EH (cell line): ENCODE measurements at regions not wholly inside any gene's neighbourhood (a gene's known extent, or its start where the extent isn't known, plus 50 kb on each side); places are given as distances from the start of the nearest gene placed in this dataset.

Experiments used
- DNase-seq: peaks from one replicate; pipeline ENCODE4 v3.0.0-alpha.2; 2015; ENCODE audit warnings: low read depth

DNA sequence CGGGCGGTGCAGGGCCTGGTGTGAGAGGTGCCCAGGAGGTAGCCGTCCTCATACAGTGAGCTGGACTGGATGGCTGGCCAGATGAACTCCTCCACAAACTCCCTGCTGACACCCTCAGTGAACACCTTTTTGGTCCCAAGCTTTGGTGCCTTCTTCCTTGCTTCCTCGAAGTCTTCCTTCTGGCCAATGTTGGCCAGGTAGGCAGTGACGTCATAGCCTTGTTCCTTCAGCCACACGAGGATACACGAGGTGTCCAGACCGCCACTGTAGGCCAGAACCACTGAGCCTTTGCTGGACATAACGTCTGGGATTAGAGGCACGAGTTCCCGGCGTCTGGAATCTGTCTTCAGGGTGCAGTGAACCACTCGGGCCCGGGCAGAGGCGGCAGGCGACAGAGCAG is 206.8 kb upstream of the SP4 start:
- DNase-seq, result no peak

DNA sequence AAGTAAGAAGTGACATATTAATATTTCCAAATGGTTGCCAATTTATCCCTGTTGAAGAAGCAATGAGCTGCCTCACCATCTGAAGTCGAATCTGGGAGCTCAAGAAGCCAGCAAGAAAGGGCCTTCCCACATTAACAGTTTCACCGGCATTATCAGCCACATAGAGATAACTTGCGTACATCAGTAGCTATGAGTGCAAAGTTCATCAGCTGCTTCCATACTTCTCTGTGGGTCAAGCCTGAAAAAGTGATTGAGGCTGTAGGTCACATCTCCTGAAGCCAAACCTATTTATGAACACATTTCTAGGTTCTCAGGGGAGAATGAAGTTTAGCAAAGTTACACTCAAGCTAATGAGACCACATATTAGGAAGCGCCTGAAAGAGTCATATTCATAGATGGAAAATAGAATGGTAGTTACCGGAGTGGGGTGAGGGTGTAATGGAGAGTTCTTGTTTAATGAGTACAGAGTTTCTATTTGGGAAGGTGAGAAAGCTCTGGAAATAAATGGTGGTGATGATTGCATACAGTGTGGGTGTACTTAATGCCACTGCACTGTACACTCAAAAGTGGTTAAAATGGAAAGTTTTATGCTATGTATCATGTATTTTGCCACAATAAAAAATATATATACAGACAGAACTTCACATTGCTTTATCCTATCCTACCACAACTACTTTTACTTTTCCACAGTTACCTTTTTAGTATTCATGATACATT is 189.3 kb upstream of the SP4 start:
- no peak for DNase-seq

DNA sequence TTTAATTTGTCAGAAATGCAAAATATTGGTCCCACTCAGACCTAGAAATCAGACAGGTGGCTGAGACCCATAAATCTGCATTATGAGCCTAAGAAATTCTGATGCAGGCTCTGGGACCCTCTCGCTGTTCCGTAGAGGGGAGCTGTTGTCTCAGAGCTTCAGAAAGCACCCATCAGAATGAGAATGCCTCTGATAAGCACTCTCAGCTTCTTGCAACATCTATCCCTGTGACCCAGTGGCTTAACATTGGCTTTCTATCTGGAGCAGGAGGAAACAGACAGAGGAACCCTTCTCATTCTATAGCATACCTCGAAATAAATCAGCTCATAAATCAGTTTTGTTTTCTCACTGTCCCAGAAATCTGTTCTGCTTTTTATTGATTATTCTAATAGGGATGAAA is 184.6 kb upstream of the SP4 start:
- DNase-seq, result no peak

DNA sequence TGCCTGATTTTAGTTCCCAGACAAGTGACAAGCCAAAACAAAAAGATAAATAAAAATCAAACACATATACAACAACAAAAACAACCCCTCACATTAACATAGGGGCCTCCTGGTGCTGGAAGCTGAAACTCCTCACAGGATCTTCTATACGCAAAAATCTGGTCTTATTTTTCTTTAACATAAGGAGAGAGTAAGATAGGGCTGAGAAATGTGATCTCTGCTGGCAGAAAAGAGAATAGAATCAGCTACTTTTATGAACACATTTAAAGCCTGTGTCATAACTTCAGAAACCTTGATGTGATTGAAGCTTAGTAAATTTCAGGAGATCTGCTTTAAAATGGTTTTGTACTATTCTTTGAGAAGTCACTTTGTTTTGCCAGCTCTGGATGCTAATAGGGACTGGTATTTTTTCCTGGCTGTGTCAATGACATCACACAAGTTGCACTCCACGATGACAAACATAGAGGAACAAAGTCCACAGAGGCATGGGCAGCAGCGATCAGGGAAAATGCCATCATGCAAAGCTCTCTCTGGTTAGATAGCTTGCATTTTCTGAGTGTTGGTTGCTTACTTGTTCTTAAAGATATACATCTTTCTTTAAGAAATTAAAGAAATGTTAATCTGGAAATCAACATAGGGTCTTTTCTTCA is 176.6 kb upstream of the SP4 start:
- no peak for DNase-seq

DNA sequence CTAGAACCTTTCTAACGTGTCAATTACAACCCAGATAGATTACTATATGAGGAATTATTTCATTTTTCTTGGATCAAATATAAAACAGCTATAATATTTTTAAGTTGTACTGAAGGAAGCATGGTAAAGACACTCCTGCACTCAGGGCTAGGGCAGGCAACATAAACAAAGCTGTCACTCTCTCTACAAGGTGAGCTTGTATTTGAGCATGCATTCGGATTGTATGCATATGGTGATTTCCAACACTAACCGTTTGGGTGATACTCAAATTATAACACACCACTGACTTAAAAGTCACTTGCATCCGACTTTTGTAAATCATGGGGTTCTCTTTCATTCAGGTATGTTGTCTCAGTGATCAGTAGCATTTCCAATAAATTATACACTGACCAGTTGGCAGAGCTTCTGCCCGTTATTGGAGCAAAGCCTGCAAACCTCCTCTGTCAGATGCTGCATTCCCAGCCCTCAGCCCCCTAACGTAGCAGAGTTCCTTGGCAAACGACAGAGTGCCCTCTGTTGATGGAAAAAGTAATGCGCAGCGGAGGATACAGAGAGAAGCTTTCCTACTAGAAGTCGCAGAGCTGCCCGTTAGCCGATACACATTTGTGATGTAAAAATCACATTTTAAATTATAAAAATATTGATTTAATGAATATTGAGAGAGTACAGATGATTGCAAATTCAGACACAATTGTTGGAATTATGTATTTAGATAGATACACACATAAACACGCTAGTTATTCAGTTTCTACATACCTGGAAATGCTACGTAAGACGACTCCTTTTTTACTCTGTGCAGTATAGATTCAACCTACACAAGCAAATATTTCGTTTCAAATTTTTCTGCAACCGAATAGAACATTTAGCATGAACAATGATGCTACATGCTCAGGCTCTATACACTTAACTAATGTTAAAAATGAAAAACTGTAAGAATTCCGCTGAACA is 173.9 kb upstream of the SP4 start:
- peak; percentile 52 for DNase-seq

DNA sequence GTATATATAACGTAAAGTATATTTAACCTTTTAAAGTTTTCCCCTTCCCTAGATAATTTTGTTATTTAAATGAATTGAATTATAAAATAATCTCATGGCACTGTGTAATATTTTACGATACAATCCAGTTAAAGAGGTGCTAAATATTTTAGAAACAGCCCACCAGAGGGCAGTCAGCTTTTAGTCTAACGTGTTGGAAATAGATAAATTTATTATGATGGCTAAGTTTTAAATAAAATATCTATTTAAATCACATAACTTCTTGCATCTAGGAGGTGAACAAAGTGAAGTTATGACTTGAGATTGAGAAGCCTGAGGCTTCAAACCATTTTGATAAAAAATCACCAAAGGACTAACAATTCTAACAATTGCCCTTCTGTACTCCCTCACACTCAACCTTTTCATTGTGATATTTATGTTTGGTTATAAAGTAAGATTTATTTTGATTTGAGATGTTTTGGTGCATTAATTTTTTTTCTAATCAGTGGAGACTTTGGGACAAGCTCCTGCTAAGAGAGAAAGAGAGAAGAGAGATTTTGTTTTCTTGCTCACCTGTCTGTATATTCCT is 171.5 kb upstream of the SP4 start:
- DNase-seq, result peak; percentile 38

DNA sequence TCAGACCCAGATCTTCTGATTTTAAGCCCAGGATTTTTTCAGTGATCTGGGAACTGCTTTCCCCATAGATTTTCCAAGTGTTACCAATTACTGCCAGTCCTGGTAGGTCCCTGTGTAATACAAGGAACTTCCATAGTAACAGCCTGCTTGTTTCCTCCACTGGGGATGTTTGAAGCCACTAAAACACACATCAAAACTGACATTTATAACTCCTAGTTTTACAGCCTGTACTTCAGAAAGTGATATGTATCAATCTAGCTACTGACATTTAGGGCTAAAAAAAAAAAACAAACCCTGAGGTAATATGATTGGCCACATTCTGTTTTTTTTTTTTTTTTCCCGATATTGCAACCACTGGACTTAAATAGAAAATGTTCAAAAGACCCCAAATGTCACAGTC is 166.9 kb upstream of the SP4 start:
- no peak for DNase-seq

DNA sequence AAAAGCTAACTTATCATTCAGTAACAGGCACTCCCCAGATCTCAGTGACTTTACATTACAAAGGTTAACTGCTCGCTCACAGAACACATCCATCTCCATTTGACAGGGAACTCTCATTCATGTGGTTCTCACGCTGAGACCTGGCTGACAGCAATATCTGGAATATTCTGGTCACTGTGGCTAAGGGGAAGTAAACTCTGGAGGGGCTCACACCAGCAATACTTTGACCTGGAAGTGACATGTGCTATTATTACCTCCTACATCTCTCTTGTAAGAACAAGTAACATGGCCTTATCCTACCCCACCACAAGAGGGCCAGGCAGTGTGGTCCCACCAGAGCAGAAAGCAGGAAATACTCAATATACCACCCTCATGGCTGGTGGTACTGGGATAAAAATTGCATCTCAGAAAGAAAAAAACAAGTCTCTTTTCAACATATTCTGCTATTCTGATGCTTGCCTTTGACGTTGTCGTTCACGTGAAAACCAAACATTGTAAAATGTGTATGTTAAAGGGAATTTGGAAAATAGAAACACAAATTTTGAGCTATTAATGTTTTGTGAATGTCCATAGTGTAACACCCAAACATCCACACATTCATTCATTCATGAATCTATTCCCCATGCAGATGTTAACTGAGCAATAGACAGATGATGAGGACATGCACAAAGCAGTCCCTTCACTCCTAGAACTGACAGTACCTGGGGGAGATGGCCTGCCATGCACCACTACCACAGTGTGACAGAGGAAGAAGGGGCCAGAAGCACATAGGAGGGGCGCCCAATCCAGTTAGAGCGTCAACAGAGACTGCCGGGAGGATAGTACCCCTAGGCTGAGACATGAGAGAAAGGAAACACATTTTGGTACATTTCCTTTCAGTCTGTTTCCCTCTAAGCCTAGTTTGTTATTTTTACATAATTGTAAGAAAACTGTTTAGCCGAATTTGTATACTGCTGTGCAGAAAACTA is 166.0 kb upstream of the SP4 start:
- peak; percentile 44 for DNase-seq

DNA sequence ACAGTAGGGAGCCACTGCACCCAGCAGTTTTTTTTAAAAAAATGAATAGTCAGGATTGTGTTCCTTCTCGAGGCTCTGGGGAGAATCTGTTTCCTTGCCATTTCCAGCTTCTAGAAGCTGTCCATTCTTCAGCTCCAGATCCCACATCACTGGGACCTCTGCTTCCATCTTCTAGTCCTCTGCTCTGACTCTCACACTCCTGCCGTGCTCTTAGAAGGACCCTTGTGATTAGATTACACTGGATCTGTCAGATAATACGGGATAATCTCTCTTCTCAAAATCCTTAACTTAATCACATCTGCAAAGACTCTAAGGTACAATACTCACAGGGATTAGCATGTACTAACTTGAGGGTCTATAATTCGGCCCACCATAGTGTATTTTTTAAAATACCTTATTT is 158.9 kb upstream of the SP4 start:
- DNase-seq, result no peak

DNA sequence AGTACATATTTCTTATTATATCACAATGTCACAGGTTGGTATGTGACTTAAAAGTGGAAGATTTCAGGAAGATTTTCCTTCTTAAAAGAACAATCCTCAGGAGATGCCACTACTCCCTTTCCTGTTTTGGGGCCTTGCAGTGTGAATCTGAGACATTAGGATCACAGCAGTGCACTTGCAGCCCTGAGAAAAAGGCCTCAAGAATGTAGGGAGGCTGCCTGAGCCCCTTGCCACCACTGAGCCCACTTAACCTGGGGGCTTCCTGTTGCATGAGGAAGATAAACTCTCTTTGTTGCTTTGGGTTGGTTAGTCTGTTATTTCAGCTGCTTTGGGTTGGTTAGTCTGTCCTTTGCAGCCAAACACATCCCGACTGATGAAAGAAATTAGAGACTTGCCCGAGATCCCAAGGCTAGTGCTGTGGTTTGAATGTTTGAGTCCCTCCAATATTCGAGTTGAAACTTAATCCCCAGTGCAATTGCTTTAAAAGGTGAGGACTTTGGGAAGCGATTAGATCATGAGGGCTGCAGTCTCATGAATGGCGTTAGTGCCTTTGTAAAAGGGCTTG is 151.3 kb upstream of the SP4 start:
- DNase-seq, result no peak

DNA sequence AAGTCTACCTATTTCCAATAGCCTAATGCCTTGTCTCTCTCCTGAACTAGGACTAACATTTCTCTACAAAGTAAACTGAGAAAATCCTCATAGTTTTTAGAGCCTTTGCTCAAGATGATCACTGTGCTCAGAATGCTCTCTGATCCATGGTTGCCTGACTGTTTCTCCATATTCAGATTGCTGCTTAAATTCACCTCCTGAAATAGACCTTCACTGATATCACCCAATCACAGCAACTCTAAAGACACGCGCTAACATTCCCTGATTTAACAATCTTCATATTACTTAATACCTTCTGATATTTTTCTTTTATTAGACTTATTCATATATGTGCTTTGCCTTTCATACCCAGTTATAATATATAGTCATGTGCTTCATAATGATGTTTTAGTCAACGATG is 148.9 kb upstream of the SP4 start:
- no peak for DNase-seq

DNA sequence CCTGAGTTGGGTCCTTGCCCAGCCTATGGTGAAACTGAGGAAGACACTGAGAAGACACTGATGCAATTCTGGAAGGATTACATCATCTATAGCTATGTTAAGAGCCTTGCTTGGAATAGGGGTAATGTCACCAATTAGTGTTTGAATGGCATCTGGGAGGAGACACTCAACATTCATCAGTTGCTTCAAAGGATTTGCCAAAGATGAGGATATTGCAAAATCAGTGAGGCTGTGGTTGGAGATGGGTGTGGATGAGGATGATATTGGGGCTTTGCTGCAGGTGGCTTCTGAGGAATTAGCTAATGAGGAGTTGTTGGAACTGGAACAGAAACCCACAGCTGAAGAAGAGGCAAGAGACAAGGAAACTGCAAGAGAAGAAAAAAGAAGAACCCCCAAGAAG is 146.7 kb upstream of the SP4 start:
- DNase-seq, result no peak

DNA sequence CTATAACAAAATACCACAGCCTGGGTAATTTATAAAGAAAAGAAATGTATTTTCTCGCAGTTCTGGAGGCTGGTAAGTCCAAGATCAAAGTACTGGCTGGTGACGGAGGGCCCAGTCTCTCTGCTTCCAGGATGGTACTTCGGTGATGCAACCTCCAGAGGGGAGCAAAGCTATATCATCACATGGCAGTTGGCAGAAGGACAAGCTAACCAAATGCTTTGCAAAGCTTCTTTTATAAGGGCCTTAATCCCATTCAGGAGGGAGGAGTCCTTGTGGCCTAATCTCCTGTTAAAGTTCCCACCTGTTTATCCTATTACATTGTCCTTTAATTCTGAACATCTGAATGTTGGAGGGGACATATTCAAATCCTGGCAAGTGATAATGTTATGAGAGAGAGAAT is 134.1 kb upstream of the SP4 start:
- no peak for DNase-seq

DNA sequence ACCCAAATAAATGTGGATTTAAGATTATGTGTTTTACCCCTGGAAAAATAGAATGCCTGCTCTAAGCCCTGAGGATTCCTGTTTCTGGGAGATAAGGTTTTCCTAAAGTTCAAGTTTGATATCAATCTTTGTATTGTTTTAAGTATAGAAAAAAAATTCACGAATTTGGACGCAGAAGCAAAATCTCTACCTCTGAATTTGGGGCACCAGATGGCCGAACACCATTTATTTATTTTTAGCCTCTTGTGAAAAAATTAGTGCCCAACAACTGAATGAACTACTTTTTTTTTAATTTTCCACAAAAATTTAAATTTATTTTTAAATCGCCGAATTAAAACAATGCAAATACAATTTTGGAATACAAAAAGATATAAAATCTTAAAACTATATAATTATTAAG is 128.1 kb upstream of the SP4 start:
- no peak for DNase-seq

DNA sequence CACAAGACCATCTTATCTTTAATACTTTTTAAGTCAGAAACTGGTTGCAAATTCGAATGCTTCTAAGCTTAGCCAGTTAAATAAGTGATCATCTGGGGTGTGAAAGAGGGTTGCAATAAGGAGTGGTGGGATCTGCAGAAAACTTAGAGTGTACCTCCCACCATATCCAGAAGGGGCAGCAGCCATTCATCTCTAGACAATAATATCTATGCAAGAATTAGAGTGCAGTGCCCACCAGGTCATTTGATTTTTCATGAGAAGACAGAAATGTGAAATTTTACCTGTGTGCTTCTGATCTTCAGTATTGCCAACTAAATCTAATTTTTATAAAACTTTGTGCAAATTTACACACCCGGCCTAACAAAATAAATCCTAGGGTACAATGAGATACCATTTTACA is 127.2 kb upstream of the SP4 start:
- DNase-seq, result no peak

DNA sequence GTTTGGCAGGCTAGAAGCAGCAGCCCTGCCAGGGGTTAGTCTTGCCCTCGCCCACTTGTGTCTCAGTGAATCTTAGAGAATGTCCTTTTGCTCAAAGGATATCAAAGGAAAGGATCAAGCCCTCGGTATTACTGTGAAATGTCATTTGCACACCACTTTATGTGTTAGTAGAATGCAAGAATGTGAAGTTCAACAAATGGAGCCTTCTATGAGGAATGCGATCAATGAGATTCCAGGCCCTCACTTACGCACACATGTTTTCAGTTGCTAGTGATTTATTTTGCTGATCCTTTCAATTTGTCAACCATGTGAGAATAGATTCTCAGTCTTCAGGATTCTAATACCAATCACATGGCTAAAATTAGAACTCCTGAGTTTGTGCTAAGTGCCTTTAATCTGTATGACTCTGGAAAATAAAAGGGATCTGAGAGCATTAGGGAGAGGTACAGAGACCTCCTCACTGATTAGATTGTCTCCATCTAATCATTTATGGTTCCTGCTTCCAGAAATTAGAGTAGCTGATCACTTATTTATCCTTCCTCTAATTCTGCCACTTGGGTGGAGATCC is 123.0 kb upstream of the SP4 start:
- no peak for DNase-seq

DNA sequence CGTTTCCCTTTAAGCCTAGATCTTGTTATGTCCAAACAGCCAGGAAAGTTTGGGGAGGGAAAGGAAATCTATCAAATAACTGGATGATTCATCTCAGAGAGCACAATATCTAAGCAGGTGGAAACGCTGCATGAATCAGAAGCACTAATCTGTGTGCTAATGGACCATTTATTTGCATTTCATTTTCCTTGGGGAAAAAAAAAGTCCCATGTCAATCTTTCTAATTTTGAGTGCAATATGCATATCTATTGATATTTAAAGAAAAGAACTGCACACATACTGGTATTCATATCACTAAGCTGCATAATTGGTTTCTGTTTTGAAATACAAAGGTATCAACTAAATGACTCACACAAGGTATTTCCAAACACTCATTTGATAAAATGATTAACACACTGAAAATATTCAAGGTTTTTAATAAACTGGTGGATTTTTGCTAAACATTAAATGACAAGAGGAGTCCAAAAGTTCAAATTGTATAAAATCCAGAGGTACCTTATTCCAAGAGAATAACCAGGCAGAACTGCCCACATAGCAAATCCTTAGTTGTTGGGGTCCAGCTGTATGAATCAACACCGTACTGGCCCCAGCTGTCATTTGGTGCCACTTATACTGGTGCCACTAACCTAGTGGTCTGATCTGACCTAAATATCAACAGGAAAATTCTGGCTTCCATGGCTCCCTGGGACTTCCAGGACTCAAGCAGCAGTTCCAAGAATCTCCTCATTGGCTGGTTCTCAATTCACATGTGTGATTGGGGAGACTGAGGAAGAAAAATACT is 122.2 kb upstream of the SP4 start:
- no peak for DNase-seq

DNA sequence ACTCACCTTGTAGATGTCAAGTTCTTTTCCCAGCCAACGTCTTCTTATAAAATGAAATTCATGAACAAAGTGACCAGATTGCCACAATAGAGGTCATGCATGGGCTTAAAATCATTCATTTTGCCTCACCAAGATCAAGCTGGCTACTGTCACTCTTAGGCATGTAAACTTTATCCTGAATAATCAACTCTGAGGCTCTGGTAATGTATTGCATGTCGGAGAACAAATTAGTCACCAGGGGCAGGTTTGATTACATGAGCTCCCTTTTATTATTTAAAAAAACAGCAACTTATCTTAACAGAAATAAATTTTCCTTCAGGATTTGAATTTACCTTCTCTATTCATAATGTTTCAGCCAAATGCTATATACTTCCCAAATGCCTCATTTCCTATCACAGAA is 112.9 kb upstream of the SP4 start:
- no peak for DNase-seq

DNA sequence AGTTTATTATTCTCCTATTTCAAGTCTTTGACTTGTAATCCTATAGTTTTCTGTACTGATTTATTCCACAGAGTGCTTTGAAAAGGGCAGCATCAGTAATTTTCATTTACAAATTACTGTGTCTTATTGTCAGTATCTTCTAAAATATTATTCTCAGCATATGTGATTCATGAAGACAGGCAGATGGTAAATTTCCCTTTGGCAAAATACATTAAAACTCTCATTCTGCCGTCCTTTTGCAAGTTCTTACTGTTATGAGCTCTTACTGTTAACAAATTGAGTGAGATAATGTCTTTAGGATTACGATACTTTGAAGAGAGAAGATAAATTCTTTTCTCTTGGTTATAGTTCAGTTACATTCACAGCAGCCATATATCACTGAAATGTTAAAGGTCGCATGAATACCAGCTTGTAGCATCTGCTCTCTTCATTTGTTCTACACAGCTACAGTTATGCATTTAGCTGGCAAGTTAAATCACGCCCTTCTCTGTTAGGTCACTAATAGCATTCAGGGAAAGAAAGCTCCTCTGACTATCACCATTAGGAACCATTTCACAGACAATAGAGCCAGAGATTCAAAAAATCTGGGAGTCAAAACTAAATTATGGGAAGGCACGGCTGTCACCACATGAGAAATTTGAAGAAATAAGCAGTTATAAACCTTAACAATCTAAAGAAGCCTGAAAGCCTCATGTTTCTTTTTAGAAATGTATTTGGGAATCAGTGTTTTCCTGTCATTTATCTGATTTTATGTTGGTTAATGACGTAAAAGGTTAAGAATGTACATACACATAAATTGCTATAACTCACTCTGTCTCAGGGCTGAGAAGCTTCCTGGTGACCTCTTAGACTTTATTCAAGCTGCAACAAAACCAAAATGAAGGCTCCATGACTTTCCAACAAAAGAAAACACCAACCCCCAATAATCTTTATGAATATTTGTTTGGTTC is 109.6 kb upstream of the SP4 start:
- peak; percentile 37 for DNase-seq
